ENCODE measurements at regions not wholly inside any gene's neighbourhood (a gene's known extent, or its start where the extent isn't known, plus 50 kb on each side); places are given as distances from the start of the nearest gene placed in this dataset.

DNA sequence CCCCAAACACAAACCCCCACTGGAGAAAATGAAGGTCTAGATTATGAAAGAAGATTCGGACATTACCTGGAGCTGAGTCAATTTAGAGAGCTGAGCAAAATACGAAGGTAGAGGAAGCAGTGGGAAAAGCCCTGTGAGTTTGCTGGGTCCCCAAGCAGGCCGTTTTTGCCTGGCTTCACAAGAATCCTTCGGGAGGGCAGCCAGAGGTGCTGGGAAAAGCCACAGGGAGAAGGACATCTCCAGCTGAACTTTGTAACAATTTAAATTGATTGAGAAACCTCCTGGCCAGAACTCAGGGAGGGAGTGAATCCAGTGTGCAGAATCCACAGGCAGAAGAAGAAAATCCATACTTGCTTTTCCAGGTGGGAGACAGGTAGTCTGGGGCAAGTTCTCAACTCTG is 319.1 kb upstream of the CT83 start:
- Mint-ChIP-seq H3K4me3 (no peak overlapping the region), H3K27ac (peak overlapping the region in 1 of 3 experiments; percentile 5; a peak in 1 of 7 replicates), H3K27me3 (ENCODE audit: low read depth) (no peaks in the 10 kb centered on the region; the same call in 1 of the 2 replicates), H3K4me1 (peaks cover 0 to 10% of the 10 kb centered on the region in 2 experiments; a peak in 2 of 4 replicates), H3K36me3 (ENCODE audit: insufficient read depth in 1 of 3, low read depth in 3 of 3) (peaks cover 6 to 20% (median 14%) of the 10 kb centered on the region in 3 experiments), H3K9me3 (peaks cover 9 to 16% of the 10 kb centered on the region in 2 experiments; a peak in 4 of 5 replicates)
- H3K9ac ChIP-seq (ENCODE audit: extremely low read depth, insufficient read length, low read length), result no peak overlapping the region
- no peak overlapping the region for H3K4ac ChIP-seq (ENCODE audit: low read depth, low read length)
- no CpG with 5 or more reads among the region's 4 CpGs for WGBS (ENCODE audit: extremely low coverage, insufficient read length, low lambda C conversion rate)
- no peaks in the 10 kb centered on the region; the same call in 1 of the 2 replicates for H3K27me3 ChIP-seq (ENCODE audit: insufficient read depth, low read length)
- TF ChIP-seq, protein P1, sequence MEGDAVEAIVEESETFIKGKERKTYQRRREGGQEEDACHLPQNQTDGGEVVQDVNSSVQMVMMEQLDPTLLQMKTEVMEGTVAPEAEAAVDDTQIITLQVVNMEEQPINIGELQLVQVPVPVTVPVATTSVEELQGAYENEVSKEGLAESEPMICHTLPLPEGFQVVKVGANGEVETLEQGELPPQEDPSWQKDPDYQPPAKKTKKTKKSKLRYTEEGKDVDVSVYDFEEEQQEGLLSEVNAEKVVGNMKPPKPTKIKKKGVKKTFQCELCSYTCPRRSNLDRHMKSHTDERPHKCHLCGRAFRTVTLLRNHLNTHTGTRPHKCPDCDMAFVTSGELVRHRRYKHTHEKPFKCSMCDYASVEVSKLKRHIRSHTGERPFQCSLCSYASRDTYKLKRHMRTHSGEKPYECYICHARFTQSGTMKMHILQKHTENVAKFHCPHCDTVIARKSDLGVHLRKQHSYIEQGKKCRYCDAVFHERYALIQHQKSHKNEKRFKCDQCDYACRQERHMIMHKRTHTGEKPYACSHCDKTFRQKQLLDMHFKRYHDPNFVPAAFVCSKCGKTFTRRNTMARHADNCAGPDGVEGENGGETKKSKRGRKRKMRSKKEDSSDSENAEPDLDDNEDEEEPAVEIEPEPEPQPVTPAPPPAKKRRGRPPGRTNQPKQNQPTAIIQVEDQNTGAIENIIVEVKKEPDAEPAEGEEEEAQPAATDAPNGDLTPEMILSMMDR (conservative IDR thresholded peaks at IDR 0.05), result no peak
- no peak overlapping the region for H2BK12ac ChIP-seq (ENCODE audit: insufficient read length, low read depth, low read length)
- H4K20me1 ChIP-seq (ENCODE audit: control insufficient read depth, insufficient read depth, insufficient read length), result no peaks in the 10 kb centered on the region
- no peaks in the 10 kb centered on the region for H3K9me3 ChIP-seq (ENCODE audit: control insufficient read depth, low read depth, low read length)
- no peak overlapping the region for H2BK20ac ChIP-seq (ENCODE audit: low read depth, low read length, poor library complexity, severe bottlenecking)
- no peaks in the 10 kb centered on the region for H3K79me2 ChIP-seq (ENCODE audit: insufficient read depth, low read length)
- no peaks in the 10 kb centered on the region for H3K23me2 ChIP-seq (ENCODE audit: insufficient read length, low read depth, low read length, poor library complexity, severe bottlenecking)
- no peak overlapping the region for H2BK5ac ChIP-seq (ENCODE audit: insufficient read length, low read length)
- no peak overlapping the region for H3K18ac ChIP-seq (ENCODE audit: insufficient read length, low read depth, low read length)
- no peak overlapping the region for H4K5ac ChIP-seq (ENCODE audit: insufficient read length, low read depth, low read length)
- no peak overlapping the region for H4K8ac ChIP-seq (replicated peaks; ENCODE audit: insufficient read length, low read depth, low read length)
- H3K4me1 ChIP-seq (ENCODE audit: insufficient read depth, low read length), result no peaks in the 10 kb centered on the region
- no peak overlapping the region for H2BK15ac ChIP-seq (ENCODE audit: low read depth, low read length)
- H3K23ac ChIP-seq (ENCODE audit: insufficient read length, low read depth, low read length), result no peak overlapping the region
- no peak overlapping the region for H3K56ac ChIP-seq (ENCODE audit: insufficient read length, low read depth, low read length)
- no peak overlapping the region for H3T11ph ChIP-seq (ENCODE audit: low read length)
- H3K27ac ChIP-seq (ENCODE audit: insufficient read length, low read depth, low read length), result no peak overlapping the region
- H2BK120ac ChIP-seq (ENCODE audit: low read depth, low read length, poor library complexity, severe bottlenecking), result no peak overlapping the region
- H3K14ac ChIP-seq (ENCODE audit: insufficient read depth, low read length), result no peak overlapping the region
- no peak overlapping the region for H3K4me2 ChIP-seq (ENCODE audit: insufficient read depth, insufficient read length, low read length)
- no peak overlapping the region for H2AK5ac ChIP-seq (ENCODE audit: insufficient read length, low read length)
- H4K91ac ChIP-seq (ENCODE audit: insufficient read length, low read depth, low read length), result no peak overlapping the region
- no peaks in the 10 kb centered on the region for H3K79me1 ChIP-seq (ENCODE audit: insufficient read depth, low read depth, low read length, poor library complexity, severe bottlenecking)
- DNase-seq, result no peak
- H2AFZ ChIP-seq (ENCODE audit: low read length), result no peak overlapping the region
